DMS153 treated with DMSO at 0.1 percent for 48 hours (cell line): ENCODE measurements at regions not wholly inside any gene's neighbourhood (a gene's known extent, or its start where the extent isn't known, plus 50 kb on each side); places are given as distances from the start of the nearest gene placed in this dataset.

Experiments
- DNase-seq: peaks from one replicate; lab custom pipeline; 2025; ENCODE audit not compliant: unreplicated experiment; lab: John Stamatoyannopoulos, UW

DNA sequence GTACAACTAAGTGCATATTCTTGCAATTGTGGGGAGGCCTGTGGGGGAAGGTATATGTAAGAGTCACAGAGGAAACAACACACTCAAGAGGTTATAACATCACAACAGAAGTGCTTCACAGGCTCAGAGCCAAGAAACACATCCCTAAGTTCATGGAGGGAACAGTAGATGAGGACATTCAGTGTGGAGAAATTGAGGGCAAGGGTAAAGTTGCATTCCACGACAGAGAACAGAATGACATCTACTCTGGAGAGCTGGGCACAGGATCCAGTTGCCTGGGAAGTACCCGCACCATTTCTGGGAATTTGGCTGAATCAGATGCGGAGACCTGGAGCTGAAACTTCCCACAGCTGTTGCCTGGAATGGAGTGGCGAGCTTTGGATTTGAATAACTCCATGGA lies 197.2 kb downstream of the NXNL2 start:
- no peak for DNase-seq

DNA sequence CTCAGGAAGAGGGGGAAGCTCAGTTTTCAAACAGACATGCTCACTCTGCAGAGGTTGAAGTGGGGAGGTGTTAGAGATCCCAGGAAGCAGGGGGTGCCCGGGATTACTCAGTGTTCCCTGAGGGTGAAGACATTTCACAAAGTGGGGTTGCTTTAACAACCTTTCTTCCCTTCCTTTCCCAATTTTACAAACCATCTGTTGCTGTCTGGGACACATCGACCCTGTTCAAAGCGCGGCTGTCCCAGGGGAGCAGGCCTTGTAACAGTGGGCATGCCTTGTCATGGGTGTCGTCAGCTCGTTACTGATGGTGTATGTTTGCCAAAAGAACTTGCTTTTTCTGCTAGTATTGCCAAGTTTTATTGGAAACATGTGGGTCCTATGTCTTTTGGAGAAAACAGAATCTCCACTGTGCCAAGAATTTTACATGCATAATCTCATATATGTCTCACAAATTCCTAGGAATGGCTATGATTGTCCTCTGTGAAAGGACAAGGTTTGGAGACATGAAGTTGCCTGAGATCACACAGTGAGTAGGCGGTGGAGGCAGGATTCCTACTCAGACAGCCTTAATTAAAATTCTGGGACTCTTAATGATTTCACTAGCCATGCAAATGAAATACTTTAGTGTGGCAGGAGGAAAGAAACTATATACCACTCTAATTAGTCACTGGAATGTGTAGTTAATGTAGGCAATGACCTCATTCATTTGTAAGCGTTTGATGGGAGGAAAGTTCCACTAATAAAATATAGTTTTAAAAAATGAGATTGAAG lies 198.9 kb downstream of the NXNL2 start:
- DNase-seq = no peak

DNA sequence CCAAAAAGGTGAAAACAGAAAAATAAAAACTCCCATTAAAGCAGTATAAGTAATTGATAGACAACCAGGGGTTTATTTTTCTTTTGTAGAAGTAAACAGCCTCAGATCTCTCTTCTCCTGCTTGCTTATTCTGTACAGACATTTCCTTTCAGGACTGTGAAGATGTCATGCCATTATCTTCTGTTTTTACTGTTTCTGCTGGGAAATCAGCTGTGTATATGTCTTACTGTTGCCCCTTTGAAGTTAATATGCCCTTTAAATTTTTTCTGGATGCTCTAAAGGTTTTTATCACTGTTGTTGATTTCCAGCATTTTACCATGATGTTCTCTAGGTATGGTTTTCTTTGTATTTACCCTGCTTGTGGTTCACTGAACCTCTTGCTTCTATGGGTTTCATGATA lies 199.5 kb downstream of the NXNL2 start:
- no peak for DNase-seq

DNA sequence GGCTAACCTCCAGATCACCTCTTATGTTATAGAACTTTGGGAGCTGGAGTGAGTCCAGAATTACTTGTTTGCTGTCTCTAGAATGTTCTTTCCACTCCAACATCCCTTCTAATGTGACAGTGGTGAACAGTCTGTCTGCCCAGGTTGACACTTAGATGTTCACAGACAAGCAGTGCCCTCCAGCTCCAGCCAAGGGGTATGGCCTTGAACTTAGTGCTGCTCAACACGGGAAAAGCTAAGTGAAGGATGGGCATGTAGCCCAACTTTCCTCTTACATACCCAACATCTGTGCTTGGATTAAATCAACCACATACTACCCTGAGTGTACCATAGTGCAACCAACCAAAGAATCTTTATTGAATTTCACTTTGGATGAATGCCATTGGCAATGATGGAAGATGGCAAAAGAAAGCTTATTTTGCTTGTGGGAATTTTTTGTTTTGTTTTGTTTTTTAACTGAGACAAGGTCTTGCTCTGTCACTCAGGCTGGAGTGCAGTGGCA lies 201.2 kb downstream of the NXNL2 start:
- DNase-seq = no peak

DNA sequence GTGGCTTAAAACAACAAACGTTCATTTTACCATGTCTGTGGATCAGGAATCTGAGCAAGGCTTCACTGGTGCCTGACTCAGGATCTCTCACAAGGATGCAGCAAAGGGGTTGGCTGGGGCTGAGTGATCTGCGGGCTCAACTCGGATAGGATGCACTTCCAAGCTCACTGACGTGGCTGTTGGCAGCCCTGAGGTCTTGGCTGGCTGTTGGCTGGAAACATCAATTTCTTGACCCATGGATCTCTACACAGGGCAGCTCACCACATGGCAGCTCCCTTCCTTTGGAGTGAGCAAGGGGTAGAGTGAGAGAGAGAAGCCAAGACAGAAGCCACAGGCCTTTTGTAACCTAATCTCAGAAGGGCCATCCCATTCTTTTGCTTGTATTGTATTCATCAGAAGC lies 202.1 kb downstream of the NXNL2 start:
- DNase-seq = no peak

DNA sequence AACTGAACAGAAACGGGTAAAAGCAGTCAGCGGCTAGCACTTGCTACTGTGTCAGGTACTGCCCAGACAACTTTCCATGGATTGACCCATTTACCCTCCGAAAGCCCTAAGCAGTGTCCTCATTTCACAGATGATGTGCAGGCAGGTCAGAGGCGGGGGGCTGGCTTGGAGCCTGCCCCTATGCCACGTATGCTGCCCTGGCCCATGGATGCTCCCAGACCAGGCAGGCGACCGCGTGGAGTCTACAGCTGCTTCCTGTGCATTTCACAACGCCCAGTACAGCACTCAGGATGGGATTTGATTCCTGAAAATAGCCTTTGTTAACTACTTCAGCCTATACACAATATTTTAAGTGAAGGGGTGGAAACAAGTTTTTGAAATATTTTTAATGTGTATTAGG lies 202.9 kb downstream of the NXNL2 start:
- no peak for DNase-seq

DNA sequence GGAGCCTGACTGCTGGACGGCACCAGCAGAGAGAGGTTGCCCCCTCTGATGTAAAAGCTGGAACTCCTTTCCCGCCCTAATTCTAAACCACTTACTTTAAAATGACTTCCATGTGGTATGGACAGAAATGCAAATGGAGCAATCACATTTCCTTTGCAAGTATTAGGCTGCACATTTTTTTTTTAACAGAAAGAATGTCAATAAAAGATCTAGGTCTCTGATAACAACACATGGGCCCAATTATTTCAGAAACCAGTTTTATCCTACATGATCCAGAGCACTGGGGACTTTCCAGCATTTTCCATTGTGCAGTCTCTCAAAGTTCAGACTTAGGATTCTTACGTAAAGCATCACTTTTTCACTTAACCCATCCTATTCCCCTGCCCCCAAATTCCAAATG lies 203.7 kb downstream of the NXNL2 start:
- DNase-seq = no peak

DNA sequence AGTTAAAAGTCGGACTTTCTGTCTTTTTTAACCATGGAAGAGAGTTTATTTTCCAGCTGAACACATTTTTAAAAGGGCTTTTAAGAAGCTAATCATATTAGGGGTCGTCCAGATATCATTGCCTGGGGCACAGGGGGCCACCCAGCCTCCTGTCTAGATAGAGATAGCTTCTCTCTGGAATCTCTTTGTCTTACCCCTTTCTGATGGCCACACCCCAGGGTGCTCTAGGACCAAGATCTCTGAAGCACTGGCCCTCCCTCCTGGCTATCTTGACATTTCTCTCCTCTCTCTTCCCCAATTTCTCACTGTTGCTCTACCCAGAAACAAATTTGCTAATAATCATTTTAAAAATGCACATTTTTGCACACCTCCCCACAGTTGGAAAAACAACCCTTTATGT lies 204.4 kb downstream of the NXNL2 start:
- DNase-seq = no peak

DNA sequence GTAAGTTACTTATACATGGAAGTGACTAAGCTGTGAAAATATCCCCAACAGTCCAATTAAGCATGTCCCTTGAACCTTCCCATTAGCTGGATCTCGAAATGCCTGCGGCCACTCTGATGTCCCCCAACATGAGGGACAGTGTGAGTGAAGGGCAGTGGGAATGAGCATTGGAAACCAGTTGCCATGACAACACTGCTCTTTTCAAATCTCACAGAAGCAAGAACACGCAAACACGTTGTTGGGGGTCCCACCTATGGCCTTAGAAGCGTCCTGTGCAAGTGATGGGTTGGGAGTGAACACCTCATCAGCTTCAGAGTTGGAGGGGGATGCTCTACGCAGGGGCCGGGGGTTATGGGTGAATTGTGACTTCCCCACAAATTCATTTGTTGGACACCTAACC lies 205.9 kb downstream of the NXNL2 start:
- no peak for DNase-seq

DNA sequence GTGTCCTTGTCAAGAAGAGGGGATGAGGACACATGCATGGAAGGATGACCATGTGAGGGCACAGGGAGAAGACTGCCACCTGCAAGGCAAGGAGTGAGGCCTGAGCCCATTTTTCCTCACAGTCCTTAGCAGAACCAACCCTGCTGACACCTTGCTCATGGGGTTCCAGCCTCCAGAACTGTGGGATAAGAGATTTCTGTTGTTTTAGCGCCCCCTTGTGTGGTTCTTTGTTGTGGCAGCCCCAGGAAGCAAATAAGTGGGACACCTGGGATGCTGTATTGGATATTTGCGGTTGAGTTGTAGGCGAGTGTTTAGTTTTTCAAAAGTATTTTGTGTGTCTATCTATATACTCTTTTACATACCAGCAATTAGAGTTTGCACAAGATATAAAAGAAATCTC lies 206.4 kb downstream of the NXNL2 start:
- no peak for DNase-seq

DNA sequence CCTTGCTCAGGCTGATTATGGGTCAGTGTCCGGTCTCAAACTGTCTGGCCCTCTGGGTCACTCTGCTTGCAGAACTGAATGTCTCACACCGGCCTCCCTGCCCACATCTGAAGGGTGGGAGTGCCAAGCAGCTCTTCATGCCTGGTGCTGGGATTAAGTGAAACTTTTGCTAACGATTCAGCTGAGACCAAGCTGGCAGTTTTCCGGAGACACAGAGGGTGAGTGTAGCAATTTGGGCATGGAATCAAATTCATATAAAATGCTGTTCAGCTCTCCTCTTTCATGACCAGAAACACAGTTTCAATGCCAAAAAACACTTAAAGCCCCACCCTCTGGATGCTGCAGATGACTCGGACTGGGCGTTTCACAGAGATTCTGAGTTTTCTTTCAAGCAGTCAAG lies 207.5 kb downstream of the NXNL2 start:
- no peak for DNase-seq

DNA sequence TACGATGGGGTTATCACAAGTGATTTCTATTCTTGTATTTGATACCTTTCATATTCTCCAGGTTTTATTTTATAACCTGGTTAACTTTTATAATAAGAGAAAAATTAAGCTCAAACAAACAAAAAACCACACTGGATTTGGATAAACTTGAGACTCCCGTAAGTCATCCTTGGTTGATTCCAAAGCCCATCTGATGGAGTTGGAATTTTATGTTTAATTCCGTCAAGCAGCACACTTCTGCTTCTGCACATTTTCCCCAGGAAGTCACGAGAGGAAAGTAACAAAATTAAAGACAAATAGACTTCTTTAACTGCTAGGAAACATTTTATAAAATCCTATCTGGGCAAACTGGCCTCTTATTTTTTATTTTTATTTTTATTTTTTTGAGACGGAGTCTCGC lies 207.9 kb downstream of the NXNL2 start:
- no peak for DNase-seq

DNA sequence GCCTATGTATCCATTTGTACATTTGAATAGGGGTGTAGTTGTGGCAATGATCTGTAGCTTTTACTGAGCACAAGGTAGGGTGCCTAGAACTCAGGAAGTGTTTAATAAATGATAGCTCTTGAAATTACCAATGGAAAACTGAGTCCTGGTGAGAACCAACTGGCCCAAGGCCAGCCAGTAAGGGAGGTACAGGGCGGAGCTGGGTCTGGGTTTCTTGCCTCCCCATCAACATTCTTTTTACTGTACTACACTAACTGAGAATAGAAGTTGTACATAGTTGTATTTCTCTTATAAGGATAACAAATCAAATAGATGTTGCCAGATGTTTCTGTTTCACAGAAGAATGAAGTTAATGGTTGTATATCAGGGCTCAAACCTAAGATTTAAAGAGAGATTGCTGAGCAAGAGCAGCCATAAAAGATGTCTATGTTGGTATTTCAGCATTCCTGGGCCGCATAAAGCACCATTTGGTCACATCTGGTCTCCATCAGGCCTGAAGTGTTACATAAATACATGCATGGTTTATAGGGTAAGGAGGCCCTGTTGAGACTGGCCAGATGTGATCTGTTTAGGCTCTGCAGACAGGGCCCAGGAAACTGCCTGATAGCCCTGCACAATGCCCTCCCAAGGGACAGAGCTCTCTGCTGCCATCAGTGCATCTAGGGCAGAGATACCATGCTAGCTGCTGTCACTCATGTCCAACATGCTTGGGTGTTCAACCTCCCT lies 210.5 kb downstream of the NXNL2 start:
- DNase-seq = no peak

DNA sequence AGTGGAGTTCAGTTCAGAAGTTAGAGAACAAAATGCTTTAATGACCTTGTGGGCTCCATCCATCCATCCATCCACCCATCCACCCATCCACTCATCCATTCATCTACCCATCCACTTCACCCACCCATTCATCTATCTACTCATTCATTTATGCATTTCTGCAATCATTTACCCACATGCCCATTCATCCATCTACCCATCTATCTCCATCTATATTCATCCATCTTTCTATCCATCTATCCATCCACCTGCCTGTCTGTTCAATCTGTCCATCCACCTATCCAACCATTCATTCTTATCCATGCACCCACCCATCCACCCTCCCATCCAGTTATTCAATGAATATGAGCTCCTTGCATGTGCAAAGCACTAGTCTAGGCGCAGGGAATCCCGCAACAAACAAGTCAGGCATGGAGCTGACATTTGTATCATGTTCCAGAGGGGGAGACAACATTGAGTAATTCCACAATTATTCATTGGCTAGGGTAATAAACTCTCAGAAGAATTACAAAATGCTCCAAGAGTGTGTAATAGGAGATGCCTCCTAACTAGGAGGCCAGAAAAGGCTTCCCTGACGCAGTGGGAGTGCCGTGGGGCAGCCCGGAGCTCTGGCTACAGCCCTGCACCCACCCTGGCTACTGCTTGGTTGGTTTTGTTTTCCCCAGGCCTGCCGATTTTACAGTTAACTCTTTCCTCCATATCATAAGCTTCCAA lies 211.2 kb downstream of the NXNL2 start:
- DNase-seq = no peak

DNA sequence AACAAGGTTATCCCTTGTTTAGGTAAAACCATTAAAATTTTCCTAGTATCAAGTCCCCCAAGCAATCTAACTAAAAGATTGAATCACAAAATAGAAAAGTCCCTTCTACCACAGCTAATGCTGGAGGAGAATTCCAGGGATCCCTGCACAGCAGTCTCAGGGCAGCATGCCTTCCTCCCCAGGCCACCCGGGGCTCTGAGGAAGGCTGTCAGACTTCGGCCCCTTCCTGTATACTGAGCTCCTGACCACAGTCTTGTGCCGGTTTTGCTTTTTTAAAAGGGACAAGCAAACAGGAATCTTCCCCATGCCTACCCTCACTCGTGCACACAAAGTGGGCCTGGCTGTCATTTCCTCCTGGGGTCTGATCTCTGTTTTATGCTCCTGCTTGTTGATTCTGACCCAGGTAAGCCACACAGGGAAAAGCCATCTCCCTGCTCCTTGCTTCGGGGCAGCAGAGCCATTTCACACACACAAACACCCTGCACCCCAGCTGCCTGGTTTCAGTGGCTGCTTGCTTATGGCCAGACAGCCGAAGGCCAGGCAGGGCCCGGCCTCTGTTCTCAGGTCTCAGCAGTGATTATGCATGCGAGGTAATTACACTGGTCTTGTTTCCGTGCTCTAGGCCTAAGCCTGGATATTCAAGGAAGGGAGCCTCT lies 211.9 kb downstream of the NXNL2 start:
- no peak for DNase-seq

DNA sequence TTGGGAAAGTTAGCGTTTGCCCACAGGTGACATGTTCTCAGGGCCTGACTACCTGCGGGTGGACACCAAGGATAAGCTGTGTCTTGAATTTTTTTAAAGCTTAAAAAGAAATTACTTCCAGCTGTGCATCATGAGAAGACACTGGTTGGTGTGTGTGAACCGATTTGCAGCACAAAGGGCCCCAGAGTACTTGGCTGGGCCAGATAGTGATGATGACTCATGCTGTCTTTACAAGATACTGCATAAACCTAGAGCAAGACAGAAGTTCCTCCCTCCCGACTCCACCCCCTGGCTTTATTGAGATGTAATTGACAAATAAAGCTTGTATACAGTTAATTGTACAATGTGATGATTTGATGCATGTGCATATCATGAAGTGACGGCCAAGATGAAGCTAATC lies 212.8 kb downstream of the NXNL2 start:
- no peak for DNase-seq

DNA sequence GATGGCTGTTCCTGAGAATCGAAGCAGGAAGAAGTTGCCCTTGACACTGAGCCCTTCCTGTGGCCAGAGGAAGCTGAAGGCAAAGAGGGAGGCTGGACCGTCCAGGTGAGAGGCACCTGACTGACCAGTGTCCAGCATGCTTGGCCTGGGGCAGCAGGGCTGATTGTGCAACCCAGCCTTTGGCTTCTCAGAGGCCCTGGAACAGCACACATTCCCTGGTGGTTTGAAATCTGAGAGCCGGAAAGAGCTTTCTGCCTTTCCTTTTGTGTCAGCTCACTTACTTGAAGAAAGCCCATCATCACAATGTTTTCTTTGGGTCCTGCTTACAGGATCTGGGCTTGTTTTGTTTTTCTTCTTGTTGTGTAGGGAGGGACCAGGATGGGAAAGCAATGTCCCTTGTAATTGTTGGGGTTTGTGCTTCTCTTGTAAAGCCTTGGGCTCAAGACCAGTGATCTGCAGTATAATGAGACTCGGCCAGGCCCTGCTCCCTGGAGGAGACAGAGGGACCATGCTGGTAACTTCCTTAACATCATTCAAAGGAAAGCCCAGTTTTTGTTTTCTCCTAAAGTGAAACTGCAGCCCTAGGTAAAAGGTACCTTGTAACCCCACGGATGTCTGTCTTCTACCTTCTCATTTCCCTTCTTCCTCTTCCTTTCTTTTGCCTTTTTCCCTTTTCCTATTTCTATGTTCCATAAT lies 213.7 kb downstream of the NXNL2 start:
- DNase-seq = no peak

DNA sequence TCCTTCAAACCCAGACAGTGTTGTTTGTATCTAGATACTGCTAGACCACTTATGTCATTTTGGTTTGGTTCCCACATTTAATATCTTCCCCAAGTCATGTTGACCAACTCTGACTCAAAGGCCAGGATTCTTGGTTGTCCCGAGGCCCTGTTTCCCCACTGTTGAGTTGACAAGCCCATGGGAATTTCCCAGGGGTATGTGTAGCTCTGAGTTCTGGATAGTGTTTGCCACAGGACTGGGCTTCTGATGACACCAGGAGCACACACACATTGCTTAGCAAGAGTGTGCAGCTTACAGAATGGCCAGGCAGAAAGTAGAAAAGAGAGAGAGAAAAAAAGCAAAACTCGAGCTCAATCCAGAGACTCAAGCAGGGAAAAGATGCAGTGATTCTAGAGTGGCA lies 214.4 kb downstream of the NXNL2 start:
- no peak for DNase-seq

DNA sequence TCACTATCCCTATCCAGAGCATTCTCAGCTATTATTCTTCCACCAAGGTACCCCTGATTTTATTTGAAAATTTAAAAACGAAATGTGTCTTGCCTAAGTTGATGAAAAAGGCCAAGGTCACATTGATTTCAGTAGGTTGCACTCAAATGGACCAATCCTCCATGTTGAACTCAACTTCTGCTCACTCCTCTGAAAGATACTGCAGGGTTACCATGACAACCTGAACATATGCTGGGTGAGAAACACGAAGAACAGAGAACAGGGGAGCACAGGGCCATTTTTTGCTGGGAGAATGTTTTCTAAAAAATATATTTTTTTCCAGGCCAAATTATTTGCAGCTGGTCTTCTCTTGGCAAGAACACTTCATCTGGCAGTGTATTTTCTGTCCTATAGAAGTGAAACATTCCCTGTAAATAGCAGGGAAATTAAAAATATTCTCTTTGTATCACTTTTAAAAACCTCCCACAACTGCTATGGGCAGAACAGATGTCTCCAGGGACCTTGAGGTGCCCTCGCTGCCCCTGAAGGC lies 215.9 kb downstream of the NXNL2 start:
- no peak for DNase-seq

DNA sequence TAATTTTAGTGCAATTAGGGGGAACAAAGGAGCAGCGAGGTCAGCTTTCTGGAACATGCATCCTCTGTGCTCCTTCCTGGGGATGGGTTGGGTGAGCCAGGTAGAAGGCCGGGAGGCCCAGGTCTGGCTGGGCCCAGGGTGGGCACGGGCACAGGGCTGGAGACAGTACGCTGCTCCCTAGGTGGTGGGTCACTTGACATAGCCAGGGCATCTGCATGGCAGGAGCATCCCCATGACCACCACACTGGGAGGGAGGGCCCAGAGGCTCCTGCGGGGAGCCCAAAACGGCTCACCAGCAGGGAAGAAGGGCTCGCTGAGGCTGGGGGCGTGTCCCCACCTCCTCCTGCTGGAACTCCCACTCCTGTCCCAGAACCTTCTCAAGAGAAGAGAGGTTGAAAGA lies 216.8 kb downstream of the NXNL2 start:
- DNase-seq = no peak
